Endodermal cell (in vitro differentiated cells): ENCODE measurements at regions not wholly inside any gene's neighbourhood (a gene's known extent, or its start where the extent isn't known, plus 50 kb on each side); places are given as distances from the start of the nearest gene placed in this dataset.

Source experiments
- DNase-seq: peaks from one replicate; pipeline ENCODE4 v3.0.0-alpha.2; 2017
- H3K27ac ChIP-seq: 2 replicates; pipeline ENCODE4 v1.5.1; 2013; ENCODE audit warnings: mild to moderate bottlenecking, low read depth, low read length, moderate library complexity
- H3K27me3 ChIP-seq: 2 replicates; pipeline ENCODE4 v1.6.1; 2013; ENCODE audit warnings: mild to moderate bottlenecking, low read length, moderate library complexity; ENCODE audit not compliant: insufficient read depth, control insufficient read depth, poor library complexity, severe bottlenecking
- H3K36me3 ChIP-seq: 2 replicates; pipeline ENCODE4 v1.7.0; 2013; ENCODE audit warnings: mild to moderate bottlenecking, low read length, moderate library complexity; ENCODE audit not compliant: control insufficient read depth, insufficient read depth
- H3K4me1 ChIP-seq: one replicate; pipeline ENCODE4 v1.7.0; 2013; ENCODE audit warnings: low read length; ENCODE audit not compliant: control insufficient read depth, insufficient read depth
- H3K4me3 ChIP-seq: 2 replicates; pipeline ENCODE4 v1.5.1; 2013; ENCODE audit warnings: mild to moderate bottlenecking, low read length, moderate library complexity
- H3K9ac ChIP-seq: 2 replicates; pipeline ENCODE4 v1.6.1; 2013; ENCODE audit warnings: mild to moderate bottlenecking, low read length, moderate library complexity; ENCODE audit not compliant: poor library complexity, severe bottlenecking; ENCODE audit errors: extremely low read depth
- H3K9me3 ChIP-seq: 2 replicates; pipeline ENCODE4 v1.6.1; 2013; ENCODE audit warnings: mild to moderate bottlenecking, low read length, moderate library complexity; ENCODE audit not compliant: control insufficient read depth
- H3K27ac Mint-ChIP-seq: 2 replicates; pipeline ENCODE4 v1.8.0; 2020; ENCODE audit warnings: mixed read lengths
- H3K27me3 Mint-ChIP-seq: 2 replicates; pipeline ENCODE4 v1.8.0; 2021; ENCODE audit warnings: mild to moderate bottlenecking, mixed read lengths; ENCODE audit not compliant: insufficient read depth
- H3K36me3 Mint-ChIP-seq: 2 replicates; pipeline ENCODE4 v1.8.0; 2020; ENCODE audit warnings: low read depth, mixed read lengths
- H3K4me1 Mint-ChIP-seq: 2 replicates; pipeline ENCODE4 v1.8.0; 2020; ENCODE audit warnings: mixed read lengths
- H3K4me3 Mint-ChIP-seq: 2 replicates; pipeline ENCODE4 v1.8.0; 2020; ENCODE audit warnings: mild to moderate bottlenecking, moderate library complexity, mixed read lengths
- H3K9me3 Mint-ChIP-seq: 2 replicates; pipeline ENCODE4 v1.8.0; 2020; ENCODE audit warnings: mild to moderate bottlenecking, mixed read lengths
- WGBS, 2 experiments: methylation state at CpG; one replicate each; pipeline versions ENCODE4 v1.1.5 to v1.1.7; 2013; ENCODE audit warnings: missing lambda C conversion rate in 2 of 2, mixed read lengths in 1 of 2; ENCODE audit not compliant: insufficient coverage in 1 of 2, insufficient read length in 1 of 2; 5-methylcytosine and 5-hydroxymethylcytosine counted together
- TF ChIP-seq, protein P1 (sequence below): fragments of 200-600 bp; sonication (generic); conservative IDR thresholded peaks from 2 replicates; pipeline ENCODE4 v1.5.0; 2021; ENCODE audit warnings: antibody characterized with exemption, mild to moderate bottlenecking

DNA sequence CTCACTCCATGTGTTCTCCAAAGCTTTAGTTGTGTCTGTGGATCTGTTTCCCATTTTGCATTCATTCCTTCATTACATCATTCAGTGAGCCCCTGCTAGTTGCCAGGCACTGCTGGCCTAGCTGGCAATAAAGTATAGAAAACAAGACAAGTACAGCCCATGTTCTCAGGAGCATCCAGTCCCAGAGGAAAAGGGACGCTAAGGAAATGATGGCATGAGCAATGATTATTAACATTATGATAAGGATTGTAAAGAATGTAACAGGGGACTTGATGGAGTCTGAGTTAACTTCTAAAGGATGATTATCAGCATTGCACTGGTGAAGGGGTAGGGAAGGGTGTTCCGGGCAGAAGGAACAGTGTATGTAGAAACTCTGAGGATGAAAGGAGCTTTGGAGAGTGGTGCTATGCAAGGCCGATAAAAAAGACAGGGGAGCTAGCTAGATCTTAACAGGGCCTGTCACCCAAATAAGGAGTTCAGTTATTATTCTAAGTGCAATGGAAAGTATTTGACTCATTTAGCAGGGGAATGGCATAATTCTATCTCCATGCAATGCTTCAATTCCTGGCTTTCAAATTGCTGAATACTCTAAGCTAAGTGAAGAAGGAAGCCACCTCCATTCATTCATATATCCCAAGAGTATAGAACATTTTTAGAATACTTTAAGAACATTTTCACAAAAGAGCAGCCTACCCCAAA is 258.2 kb upstream of the STT3B start:
- H3K27me3 Mint-ChIP-seq, result no peaks in the 10 kb centered on the region
- 91 to 100% methylated on average over 3 of the region's 3 CpGs for WGBS, 2 experiments
- H3K36me3 Mint-ChIP-seq, result no peaks in the 10 kb centered on the region
- H3K27me3 ChIP-seq, result no peaks in the 10 kb centered on the region
- H3K36me3 ChIP-seq, result no peaks in the 10 kb centered on the region
- H3K9ac ChIP-seq, result no peak overlapping the region
- TF ChIP-seq, protein P1, sequence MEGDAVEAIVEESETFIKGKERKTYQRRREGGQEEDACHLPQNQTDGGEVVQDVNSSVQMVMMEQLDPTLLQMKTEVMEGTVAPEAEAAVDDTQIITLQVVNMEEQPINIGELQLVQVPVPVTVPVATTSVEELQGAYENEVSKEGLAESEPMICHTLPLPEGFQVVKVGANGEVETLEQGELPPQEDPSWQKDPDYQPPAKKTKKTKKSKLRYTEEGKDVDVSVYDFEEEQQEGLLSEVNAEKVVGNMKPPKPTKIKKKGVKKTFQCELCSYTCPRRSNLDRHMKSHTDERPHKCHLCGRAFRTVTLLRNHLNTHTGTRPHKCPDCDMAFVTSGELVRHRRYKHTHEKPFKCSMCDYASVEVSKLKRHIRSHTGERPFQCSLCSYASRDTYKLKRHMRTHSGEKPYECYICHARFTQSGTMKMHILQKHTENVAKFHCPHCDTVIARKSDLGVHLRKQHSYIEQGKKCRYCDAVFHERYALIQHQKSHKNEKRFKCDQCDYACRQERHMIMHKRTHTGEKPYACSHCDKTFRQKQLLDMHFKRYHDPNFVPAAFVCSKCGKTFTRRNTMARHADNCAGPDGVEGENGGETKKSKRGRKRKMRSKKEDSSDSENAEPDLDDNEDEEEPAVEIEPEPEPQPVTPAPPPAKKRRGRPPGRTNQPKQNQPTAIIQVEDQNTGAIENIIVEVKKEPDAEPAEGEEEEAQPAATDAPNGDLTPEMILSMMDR, result no peak
- H3K27ac Mint-ChIP-seq, result no peak overlapping the region
- peaks cover 5% of the 10 kb centered on the region for H3K9me3 Mint-ChIP-seq
- no peak overlapping the region for H3K4me3 ChIP-seq
- peaks cover 6% of the 10 kb centered on the region for H3K4me1 ChIP-seq
- DNase-seq, result no peak
- H3K4me3 Mint-ChIP-seq, result no peak overlapping the region
- no peak overlapping the region for H3K27ac ChIP-seq
- H3K4me1 Mint-ChIP-seq, result peaks cover 20% of the 10 kb centered on the region
- H3K9me3 ChIP-seq, result no peaks in the 10 kb centered on the region

DNA sequence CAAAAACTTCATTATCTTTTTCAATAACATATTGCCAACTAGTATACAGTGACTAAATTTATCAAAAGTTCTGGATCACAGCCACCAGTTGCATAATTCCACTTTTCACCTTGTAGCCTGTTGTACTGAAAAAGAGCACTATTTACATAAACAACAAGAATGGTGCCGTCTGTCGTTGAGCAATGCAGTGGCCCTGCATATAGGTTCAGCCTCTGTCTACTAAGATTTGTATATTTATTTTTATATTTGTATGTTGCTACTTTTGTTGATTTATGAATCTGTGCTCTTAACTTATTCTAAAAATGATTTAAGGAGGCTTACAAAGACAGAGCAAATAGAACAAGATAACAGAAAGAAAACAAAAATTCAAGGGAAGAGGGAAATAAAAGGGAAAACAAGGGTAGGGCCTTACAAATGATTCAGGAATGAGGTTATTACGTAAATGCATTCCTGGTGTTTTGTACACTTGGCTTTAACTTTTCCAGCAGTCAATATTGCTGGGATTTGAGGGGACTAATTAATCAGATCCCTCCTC is 257.6 kb upstream of the STT3B start:
- TF ChIP-seq, protein P1, result no peak
- Histone ChIP-seq H3K4me1 (peaks cover 10% of the 10 kb centered on the region), H3K27me3 (no peaks in the 10 kb centered on the region), H3K4me3 (no peak overlapping the region), H3K27ac (no peak overlapping the region), H3K9me3 (no peaks in the 10 kb centered on the region), H3K9ac (no peak overlapping the region), H3K36me3 (no peaks in the 10 kb centered on the region)
- Mint-ChIP-seq H3K27me3 (no peaks in the 10 kb centered on the region), H3K9me3 (peaks cover 5% of the 10 kb centered on the region), H3K4me3 (no peak overlapping the region), H3K36me3 (no peaks in the 10 kb centered on the region), H3K4me1 (peaks cover 20% of the 10 kb centered on the region), H3K27ac (no peak overlapping the region)
- no peak for DNase-seq
- 96 to 100% methylated on average over 1 to 3 of the region's 3 CpGs for WGBS, 2 experiments

DNA sequence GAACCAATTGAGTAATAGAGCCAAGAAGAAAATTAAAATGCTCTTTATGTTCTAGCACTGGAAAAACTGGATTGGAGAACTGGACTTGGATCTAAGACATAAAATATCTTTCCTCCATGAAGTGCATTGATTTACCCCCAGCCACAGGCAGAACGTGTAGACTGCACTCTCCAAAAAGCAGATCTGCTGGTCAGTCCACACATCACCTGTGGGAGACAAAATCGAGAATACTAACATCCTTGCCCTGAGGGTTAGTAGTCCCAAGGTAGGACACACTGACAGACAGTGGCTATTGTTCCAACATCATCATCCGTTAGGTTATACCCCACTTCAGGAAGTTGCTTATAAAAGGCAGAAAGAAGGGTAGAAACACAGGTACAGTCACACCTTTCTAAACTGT is 257.1 kb upstream of the STT3B start:
- no peaks in the 10 kb centered on the region for H3K27me3 Mint-ChIP-seq
- H3K4me3 Mint-ChIP-seq, result no peak overlapping the region
- no peaks in the 10 kb centered on the region for H3K9me3 ChIP-seq
- TF ChIP-seq, protein P1, result no peak
- no peak overlapping the region for H3K9ac ChIP-seq
- no peak overlapping the region for H3K4me3 ChIP-seq
- H3K36me3 Mint-ChIP-seq, result no peaks in the 10 kb centered on the region
- H3K36me3 ChIP-seq, result no peaks in the 10 kb centered on the region
- 88 to 100% methylated on average over 3 of the region's 3 CpGs for WGBS, 2 experiments
- H3K27me3 ChIP-seq, result no peaks in the 10 kb centered on the region
- peaks cover 20% of the 10 kb centered on the region for H3K4me1 Mint-ChIP-seq
- H3K27ac ChIP-seq, result no peak overlapping the region
- peaks cover 5% of the 10 kb centered on the region for H3K9me3 Mint-ChIP-seq
- no peak for DNase-seq
- H3K4me1 ChIP-seq, result peaks cover 10% of the 10 kb centered on the region
- peak overlapping the region; percentile 40 for H3K27ac Mint-ChIP-seq
